Gastroesophageal sphincter (tissue), 3 donors: ENCODE measurements at regions not wholly inside any gene's neighbourhood (a gene's known extent, or its start where the extent isn't known, plus 50 kb on each side); places are given as distances from the start of the nearest gene placed in this dataset.

Experiments
- CTCF ChIP-seq, 4 experiments: fragments of 200-600 bp in 2 of 4; fragments of 450-650 bp in 2 of 4; sonication (generic) in 1 of 4; IDR thresholded peaks; one replicate each; pipeline ENCODE4 v1.5.1; 2017 to 2019; ENCODE audit warnings: antibody characterized with exemption in 4 of 4, mild to moderate bottlenecking in 2 of 4, moderate library complexity in 2 of 4
- EP300 ChIP-seq: sonication (generic); formaldehyde crosslinking; IDR thresholded peaks from one replicate; pipeline ENCODE4 v1.6.1; 2017; ENCODE audit warnings: antibody characterized with exemption, mild to moderate bottlenecking
- POLR2A ChIP-seq, 2 donors: fragments of 450-650 bp; IDR thresholded peaks; one replicate each; pipeline ENCODE4 v1.6.1; 2017; ENCODE audit warnings: antibody characterized with exemption in 2 of 2, mild to moderate bottlenecking in 2 of 2, moderate library complexity in 1 of 2
- POLR2AphosphoS5 ChIP-seq: sonication (generic); formaldehyde crosslinking; IDR thresholded peaks from one replicate; pipeline ENCODE4 v1.6.1; 2017; ENCODE audit warnings: antibody characterized with exemption

DNA sequence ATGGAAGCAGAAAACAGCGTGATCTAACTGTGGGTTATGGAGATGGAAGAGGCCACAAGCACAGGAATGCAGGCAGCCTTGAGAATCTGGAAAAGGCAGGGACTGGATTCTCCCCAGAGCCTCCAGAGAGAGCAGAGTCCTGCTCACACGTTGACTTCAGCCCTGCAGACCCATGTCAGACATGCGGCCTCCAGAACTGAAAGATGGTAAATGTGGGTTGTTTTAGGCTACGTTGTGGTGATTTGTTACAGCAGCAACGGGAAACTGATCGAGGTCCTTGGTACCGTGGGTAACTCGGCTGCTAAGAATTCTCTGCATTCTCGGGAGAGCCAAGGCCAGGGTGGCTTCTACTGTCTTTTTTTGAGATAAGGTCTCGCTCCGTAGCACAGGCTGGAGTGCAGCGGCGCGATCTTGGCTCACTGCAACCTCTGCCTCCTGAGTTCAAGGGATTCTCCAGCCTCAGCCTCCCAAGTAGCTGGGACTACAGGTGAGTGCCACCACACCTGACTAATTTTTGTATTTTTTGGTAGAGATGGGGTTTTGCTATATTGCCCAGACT lies 97.1 kb downstream of the ACKR3 start:
- TF ChIP-seq CTCF (IDR thresholded peaks at IDR 0.05) (no peak), POLR2AphosphoS5 (no peak), EP300 (no peak), POLR2A (IDR thresholded peaks at IDR 0.05) (no peak)
